Effector memory CD4-positive, alpha-beta T cell (primary cell): ENCODE measurements at regions not wholly inside any gene's neighbourhood (a gene's known extent, or its start where the extent isn't known, plus 50 kb on each side); places are given as distances from the start of the nearest gene placed in this dataset.
"Not testable (repeated sequence)": the region's sequence is repeated elsewhere in the genome, so short reads cannot be mapped to it uniquely, and the experiment has no call there.

Experiments
- DNase-seq, 3 donors: peaks; one replicate each; pipeline ENCODE4 v3.0.0-alpha.2; 2020
- H3K27ac ChIP-seq: 2 replicates; pipeline ENCODE4 v1.7.0; 2013; ENCODE audit warnings: mild to moderate bottlenecking, low read length, moderate library complexity; ENCODE audit not compliant: insufficient read depth, poor library complexity, severe bottlenecking
- H3K27me3 ChIP-seq: replicated peaks from 2 replicates; pipeline ENCODE4 v1.7.0; 2013; ENCODE audit warnings: mild to moderate bottlenecking, low read length; ENCODE audit not compliant: insufficient read depth, control insufficient read depth, poor library complexity, severe bottlenecking
- H3K36me3 ChIP-seq: 2 replicates; pipeline ENCODE4 v1.7.0; 2013; ENCODE audit warnings: mild to moderate bottlenecking, low read length, moderate library complexity; ENCODE audit not compliant: control insufficient read depth, insufficient read depth
- H3K4me1 ChIP-seq: 2 replicates; pipeline ENCODE4 v1.7.0; 2013; ENCODE audit warnings: low read length, mild to moderate bottlenecking; ENCODE audit not compliant: control insufficient read depth, insufficient read depth, poor library complexity, severe bottlenecking
- H3K4me3 ChIP-seq: 2 replicates; pipeline ENCODE4 v1.7.0; 2013; ENCODE audit warnings: low read length, low read depth, mild to moderate bottlenecking; ENCODE audit not compliant: insufficient read depth, poor library complexity, severe bottlenecking
- H3K9me3 ChIP-seq: 2 replicates; pipeline ENCODE4 v1.7.0; 2013; ENCODE audit warnings: mild to moderate bottlenecking, low read length, moderate library complexity; ENCODE audit not compliant: control insufficient read depth

DNA sequence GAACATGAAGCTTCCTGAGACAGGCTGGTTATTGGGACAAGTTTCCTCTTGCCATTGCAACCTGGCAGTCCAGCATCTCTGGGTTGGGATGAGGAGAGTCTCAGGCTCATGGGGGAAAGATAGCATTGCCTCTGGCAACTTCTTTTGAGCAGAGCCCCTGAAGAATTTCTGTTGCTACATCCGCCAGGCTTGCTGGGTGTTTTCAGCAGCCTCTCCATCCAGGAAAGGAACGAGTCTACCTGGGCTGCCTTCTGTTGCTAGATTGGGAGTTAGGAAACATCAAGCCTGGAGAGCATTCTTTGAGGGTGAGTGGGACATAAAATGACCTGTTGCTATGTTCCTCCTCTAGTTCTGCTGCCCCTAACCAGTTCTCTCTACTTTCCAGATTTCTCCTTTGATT is 313.5 kb downstream of the RFPL4B start:
- H3K36me3 ChIP-seq: no peaks in the 10 kb centered on the region
- H3K27ac ChIP-seq: no peak overlapping the region
- no peaks in the 10 kb centered on the region for H3K4me1 ChIP-seq
- H3K4me3 ChIP-seq: no peak overlapping the region
- no peaks in the 10 kb centered on the region for H3K9me3 ChIP-seq
- no peaks in the 10 kb centered on the region for H3K27me3 ChIP-seq
- no peak for DNase-seq

DNA sequence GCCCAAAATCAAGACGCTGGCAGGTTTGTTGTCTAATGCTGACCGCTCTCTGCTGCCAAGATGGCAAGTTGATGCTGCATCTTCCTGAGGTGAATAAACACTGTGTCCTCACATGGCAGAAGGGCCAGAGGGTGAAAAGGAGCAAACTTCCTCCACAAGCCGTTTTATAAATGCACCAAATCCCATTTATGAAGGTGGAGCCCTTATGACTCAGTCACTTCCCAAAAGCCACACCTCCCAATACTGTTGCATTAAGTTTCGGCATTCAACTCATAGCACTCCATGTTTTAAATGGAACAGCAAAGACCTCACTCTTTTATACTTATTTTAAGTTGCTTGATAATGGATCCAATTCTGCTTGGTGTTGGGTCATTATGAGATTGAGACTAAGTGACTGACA is 316.6 kb downstream of the RFPL4B start:
- H3K9me3 ChIP-seq: no peaks in the 10 kb centered on the region
- no peak for DNase-seq
- no peaks in the 10 kb centered on the region for H3K27me3 ChIP-seq
- H3K4me1 ChIP-seq: no peaks in the 10 kb centered on the region
- H3K36me3 ChIP-seq: no peaks in the 10 kb centered on the region
- H3K4me3 ChIP-seq: no peak overlapping the region
- H3K27ac ChIP-seq: no peak overlapping the region

DNA sequence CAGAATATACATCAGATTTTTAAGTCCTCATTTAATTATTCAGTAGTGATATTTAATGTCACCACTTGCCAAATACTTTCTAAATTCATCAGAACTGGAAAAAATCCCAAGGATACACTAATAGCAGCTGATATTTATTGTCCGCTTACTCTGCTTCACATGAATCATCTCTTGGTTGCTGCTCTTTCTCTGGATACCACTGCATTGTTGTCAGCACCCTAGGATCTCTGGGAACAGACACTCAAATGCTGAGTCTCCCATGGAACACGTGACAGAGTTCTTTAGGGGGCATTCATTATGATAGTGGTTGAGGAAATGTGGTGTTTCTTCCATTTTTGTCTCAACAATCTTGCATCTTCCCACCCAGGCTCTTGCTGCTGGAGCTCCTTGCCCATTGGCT is 318.0 kb downstream of the RFPL4B start:
- H3K9me3 ChIP-seq: no peaks in the 10 kb centered on the region
- H3K4me1 ChIP-seq: no peaks in the 10 kb centered on the region
- no peak overlapping the region for H3K27ac ChIP-seq
- no peak for DNase-seq
- H3K36me3 ChIP-seq: no peaks in the 10 kb centered on the region
- H3K27me3 ChIP-seq: no peaks in the 10 kb centered on the region
- H3K4me3 ChIP-seq: no peak overlapping the region

DNA sequence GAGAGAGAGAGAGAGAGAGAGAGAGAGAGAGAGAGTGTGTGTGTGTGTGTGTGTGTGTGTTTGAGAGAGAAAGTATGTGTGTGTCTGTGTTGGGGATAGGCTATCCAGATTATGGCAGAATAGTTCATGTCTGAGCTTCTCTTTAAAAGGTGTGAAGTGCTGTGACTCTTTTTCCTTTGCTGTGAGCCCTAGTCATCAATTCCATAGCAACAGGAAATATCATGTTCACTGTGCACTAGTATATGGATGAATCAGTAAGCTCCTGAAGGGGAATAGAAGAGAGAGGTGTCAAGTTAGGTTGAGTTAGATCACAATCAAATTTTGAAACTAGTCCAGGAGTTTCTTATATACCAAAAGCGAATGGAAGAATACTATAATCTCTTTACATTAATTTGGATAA is 318.7 kb downstream of the RFPL4B start:
- no peaks in the 10 kb centered on the region for H3K9me3 ChIP-seq
- H3K27ac ChIP-seq: no peak overlapping the region
- no peak for DNase-seq
- no peak overlapping the region for H3K4me3 ChIP-seq
- H3K36me3 ChIP-seq: no peaks in the 10 kb centered on the region
- H3K27me3 ChIP-seq: no peaks in the 10 kb centered on the region
- H3K4me1 ChIP-seq: no peaks in the 10 kb centered on the region

DNA sequence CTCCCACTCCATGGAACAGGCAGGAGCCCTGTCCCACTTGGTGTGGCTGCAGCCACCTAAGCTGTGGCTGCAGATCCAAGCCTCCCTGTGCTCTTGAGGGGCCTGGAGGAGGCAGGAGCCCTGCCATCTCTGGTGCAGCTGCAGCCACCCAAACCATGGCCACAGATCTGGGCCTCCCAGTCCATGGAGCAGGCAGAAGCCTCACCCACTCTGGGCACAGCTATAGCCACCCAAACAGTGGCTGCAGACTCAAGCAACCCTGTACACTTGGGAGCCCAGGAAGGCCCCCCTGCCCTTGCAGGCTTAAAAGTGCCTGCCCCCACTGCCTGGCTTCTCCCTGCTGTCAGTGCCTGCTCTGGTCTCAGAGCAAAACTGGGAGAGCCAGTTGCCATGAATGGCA is 320.3 kb downstream of the RFPL4B start:
- Histone ChIP-seq H3K4me1 (no peaks in the 10 kb centered on the region), H3K4me3 (no peak overlapping the region), H3K27ac (no peak overlapping the region), H3K36me3 (no peaks in the 10 kb centered on the region), H3K27me3 (no peaks in the 10 kb centered on the region), H3K9me3 (no peaks in the 10 kb centered on the region)
- no peak for DNase-seq

DNA sequence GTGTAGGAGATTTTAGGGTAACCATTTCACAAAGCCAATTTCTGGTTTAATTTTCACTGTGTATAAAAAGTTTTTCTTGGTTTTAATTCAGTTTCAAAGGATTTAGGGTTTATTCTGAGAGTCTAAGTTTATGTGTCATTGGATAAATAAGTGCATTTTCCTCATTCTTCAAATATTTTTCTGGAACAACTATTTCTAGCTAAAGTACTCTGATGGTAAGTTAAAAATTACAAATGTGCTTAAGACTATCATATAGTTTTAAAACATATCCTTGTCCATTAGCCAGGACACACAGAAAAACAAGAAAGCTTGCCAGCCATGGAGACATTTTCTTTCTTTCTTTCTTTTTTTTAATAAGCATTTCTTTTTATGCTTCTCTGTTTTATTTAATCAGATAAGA is 333.0 kb downstream of the RFPL4B start:
- no peak for DNase-seq

DNA sequence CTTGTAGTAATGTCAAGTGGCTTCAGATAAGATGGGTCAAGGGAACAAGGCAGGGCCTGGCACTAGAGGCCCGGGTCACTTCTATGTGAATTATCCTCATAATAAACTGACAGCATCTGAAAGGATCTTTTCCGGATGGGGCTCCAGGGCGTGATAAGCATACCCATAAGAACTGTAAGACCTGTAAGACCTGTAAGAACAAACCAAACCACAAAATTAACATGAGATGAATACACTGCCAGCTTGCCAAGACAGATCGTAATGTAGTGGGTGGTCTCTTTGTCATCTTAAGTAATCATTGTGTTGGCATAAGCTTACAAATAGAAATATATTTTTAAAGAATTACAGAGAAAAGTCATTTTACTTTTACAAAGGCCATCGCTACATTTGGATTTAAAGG is 334.9 kb downstream of the RFPL4B start:
- Histone ChIP-seq H3K4me1 (no peaks in the 10 kb centered on the region), H3K9me3 (no peaks in the 10 kb centered on the region), H3K27ac (no peak overlapping the region), H3K36me3 (no peaks in the 10 kb centered on the region), H3K27me3 (no peaks in the 10 kb centered on the region), H3K4me3 (no peak overlapping the region)
- no peak for DNase-seq

More for the DNA sequence above, 333.0 kb downstream of the RFPL4B start:
- no peaks in the 10 kb centered on the region for H3K27me3 ChIP-seq
- H3K9me3 ChIP-seq: no peaks in the 10 kb centered on the region
- no peaks in the 10 kb centered on the region for H3K4me1 ChIP-seq
- no peak overlapping the region for H3K27ac ChIP-seq
- no peak overlapping the region for H3K4me3 ChIP-seq
- H3K36me3 ChIP-seq: no peaks in the 10 kb centered on the region

DNA sequence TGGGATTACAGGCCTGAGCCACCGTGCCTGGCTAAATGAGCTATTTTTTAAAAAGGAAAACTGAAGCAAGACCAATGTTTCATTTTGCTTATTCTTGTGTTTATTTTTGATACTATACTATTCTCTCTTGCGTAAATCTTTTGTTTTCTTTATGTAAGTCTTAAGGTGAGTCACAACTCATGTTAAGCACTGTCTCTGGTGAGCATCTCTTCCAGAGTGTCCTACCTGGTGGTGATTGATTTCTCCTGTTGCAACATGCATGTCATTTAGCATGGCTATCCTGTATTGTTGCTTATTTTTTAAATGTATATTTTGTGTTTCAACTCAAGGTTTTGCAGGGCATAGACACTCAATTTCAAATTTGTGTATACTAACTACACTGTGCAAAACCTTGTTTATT is 336.0 kb downstream of the RFPL4B start:
- no peak for DNase-seq
- H3K27ac ChIP-seq: no peak overlapping the region
- H3K27me3 ChIP-seq: no peaks in the 10 kb centered on the region
- no peak overlapping the region for H3K4me3 ChIP-seq
- no peaks in the 10 kb centered on the region for H3K4me1 ChIP-seq
- no peaks in the 10 kb centered on the region for H3K36me3 ChIP-seq
- no peaks in the 10 kb centered on the region for H3K9me3 ChIP-seq

DNA sequence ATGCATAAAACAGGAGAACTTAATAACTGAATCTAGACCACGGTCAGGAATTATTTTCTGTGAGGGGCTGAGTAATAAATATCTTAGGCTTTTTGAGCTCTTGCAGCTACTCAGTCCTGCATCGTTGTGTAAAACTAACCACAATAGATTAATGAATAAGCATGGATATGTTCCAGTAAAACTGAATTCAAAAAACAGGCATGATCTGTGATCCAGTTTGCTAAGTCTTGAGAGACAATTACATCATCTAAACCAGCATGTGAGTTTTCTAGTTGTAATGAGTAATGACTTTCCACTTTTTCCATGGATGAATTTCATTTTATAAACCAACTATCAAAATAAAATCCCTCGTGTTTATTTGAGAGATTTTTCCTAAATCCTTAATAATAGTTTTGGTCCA is 336.8 kb downstream of the RFPL4B start:
- Histone ChIP-seq H3K36me3 (no peaks in the 10 kb centered on the region), H3K27me3 (no peaks in the 10 kb centered on the region), H3K4me1 (no peaks in the 10 kb centered on the region), H3K4me3 (no peak overlapping the region), H3K27ac (no peak overlapping the region), H3K9me3 (no peaks in the 10 kb centered on the region)
- no peak for DNase-seq

DNA sequence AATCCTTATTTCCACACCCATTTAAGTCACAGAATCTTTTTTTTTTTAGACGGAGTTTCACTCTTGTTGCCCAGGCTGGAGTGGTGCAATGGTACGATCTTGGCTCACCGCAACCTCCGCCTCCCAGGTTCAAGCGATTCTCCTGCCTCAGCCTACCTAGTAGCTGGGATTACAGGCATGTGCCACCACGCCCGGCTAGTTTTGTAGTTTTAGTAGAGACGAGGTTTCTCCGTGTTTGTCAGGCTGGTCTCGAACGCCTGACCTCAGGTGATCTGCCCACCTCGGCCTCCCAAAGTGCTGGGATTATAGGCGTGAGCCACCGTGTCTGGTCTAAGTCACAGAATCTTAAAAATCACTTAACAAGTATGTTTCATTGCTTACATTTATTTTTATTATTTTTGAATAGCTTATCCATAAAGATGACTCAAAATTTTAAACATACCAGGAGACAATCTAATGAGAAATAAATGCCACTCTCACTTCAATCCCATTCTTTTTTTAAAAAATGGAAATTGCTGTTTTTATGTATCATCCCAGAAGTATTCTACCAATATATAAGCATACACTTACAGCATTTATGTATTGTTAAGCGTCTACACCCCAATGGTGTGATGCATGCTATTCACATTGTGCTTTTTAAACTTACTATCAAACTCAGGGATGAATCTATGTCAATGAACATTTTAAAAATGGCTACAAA is 338.5 kb downstream of the RFPL4B start:
- H3K27me3 ChIP-seq, H3K27ac ChIP-seq, DNase-seq, H3K36me3 ChIP-seq, H3K4me1 ChIP-seq, H3K4me3 ChIP-seq, H3K9me3 ChIP-seq: not testable (repeated sequence)
